ENCODE measurements at regions not wholly inside any gene's neighbourhood (a gene's known extent, or its start where the extent isn't known, plus 50 kb on each side); places are given as distances from the start of the nearest gene placed in this dataset.

GRCh38 chr12:114912811-114913210, 228.8 kb upstream of the TBX3 start:
- TF ChIP-seq CSDC2 (CRISPR knock-in tag; IDR thresholded peaks at IDR 0.05) (no peak), TSHZ2 (CRISPR knock-in tag; IDR thresholded peaks at IDR 0.05) (no peak), GLIS3 (CRISPR knock-in tag; IDR thresholded peaks at IDR 0.05) (no peak), ARNTL (CRISPR knock-in tag; IDR thresholded peaks at IDR 0.05; ENCODE audit: borderline replicate concordance, low read depth) (no peak), ZFP30 (CRISPR knock-in tag; IDR thresholded peaks at IDR 0.05) (no peak), ZFP3 (CRISPR knock-in tag; IDR thresholded peaks at IDR 0.05) (no peak), OSR1 (CRISPR knock-in tag; IDR thresholded peaks at IDR 0.05) (no peak), CREB5 (CRISPR knock-in tag; IDR thresholded peaks at IDR 0.05; ENCODE audit: low read depth) (no peak), ESRRG (CRISPR knock-in tag; IDR thresholded peaks at IDR 0.05) (no peak), ZNF70 (CRISPR knock-in tag; IDR thresholded peaks at IDR 0.05) (no peak), ZC3H10 (CRISPR knock-in tag; IDR thresholded peaks at IDR 0.05) (no peak), ISL1 (CRISPR knock-in tag; IDR thresholded peaks at IDR 0.05) (no peak)
